Esophagus squamous epithelium (tissue), 5 donors: ENCODE measurements at regions not wholly inside any gene's neighbourhood (a gene's known extent, or its start where the extent isn't known, plus 50 kb on each side); places are given as distances from the start of the nearest gene placed in this dataset.

ENCODE experiments used
- DNase-seq: peaks from one replicate; lab custom pipeline; 2025; lab: John Stamatoyannopoulos, UW
- H3K27ac ChIP-seq, 4 donors: fragments of 200-600 bp; sonication (generic); one replicate each; pipeline ENCODE4 v1.5.1; 2016 to 2019; ENCODE audit warnings: mild to moderate bottlenecking in 1 of 4
- H3K27me3 ChIP-seq, 4 donors: fragments of 200-600 bp; sonication (generic); 1 replicate in 3 of 4; 2 replicates in 1 of 4; pipeline versions ENCODE4 v1.5.1 to v1.6.0; 2017 to 2021; ENCODE audit warnings: antibody characterized with exemption in 1 of 4
- H3K36me3 ChIP-seq, 3 donors: fragments of 200-600 bp; sonication (generic); one replicate each; pipeline ENCODE4 v1.5.1; 2016 to 2019
- H3K4me1 ChIP-seq, 3 donors: fragments of 200-600 bp; sonication (generic); one replicate each; pipeline ENCODE4 v1.5.1; 2017 to 2019
- H3K4me3 ChIP-seq, 4 donors: fragments of 200-600 bp; sonication (generic); 1 replicate in 3 of 4; 2 replicates in 1 of 4; pipeline ENCODE4 v1.5.1; 2016 to 2019; ENCODE audit warnings: mild to moderate bottlenecking in 2 of 4, moderate library complexity in 1 of 4
- H3K9me3 ChIP-seq, 3 donors: fragments of 200-600 bp; sonication (generic); one replicate each; pipeline ENCODE4 v1.5.1; 2016 to 2019
- POLR2A ChIP-seq, 4 donors: fragments of 450-650 bp; IDR thresholded peaks; one replicate each; pipeline ENCODE4 v1.6.1; 2017; ENCODE audit warnings: antibody characterized with exemption in 4 of 4, mild to moderate bottlenecking in 4 of 4, moderate library complexity in 3 of 4
- WGBS, 2 donors: methylation state at CpG; one replicate each; pipeline ENCODE4 v1.1.5; 2018; 5-methylcytosine and 5-hydroxymethylcytosine counted together
- intact Hi-C: fragments of 100-400 bp; cut with DNase I; formaldehyde crosslinking; loops from one replicate; pipeline ENCODE4 v1.15.0; 2022
- TF ChIP-seq, protein P1 (sequence below), 6 experiments: fragments of 450-650 bp in 4 of 6; fragments of 200-600 bp in 2 of 6; sonication (generic) in 2 of 6; IDR thresholded peaks; one replicate each; pipeline ENCODE4 v1.5.1; 2016 to 2019; ENCODE audit warnings: antibody characterized with exemption in 6 of 6, mild to moderate bottlenecking in 4 of 6, moderate library complexity in 4 of 6
- donor health status: DM: yes; HTN: yes; CAD: no.

DNA sequence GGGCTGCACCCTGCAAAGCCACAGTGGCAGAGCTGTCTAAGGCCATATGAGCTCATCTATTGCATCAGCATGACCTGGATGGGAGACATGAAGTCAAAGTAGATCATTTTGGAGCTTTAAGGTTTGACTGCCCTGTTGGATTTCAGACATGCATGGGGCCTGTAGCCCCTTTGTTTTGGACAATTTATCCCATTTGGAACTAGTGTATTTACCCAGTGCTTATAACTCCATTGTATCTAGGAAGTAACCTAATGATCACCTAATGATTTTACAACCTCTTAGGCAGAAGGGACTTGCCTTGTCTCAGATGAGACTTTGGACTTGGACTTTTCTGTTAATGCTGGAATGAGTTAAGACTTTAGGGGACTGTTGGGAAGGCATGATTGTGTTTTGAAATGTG lies 575.4 kb downstream of the EPM2A start:
- DNase-seq = no peak
- H3K36me3 ChIP-seq = no peaks in the 10 kb centered on the region
- H3K4me1 ChIP-seq = no peaks in the 10 kb centered on the region
- intact Hi-C loops = no loop called here
- no peak overlapping the region for H3K4me3 ChIP-seq
- no peaks in the 10 kb centered on the region for H3K27me3 ChIP-seq
- H3K9me3 ChIP-seq = peaks cover 0 to 22% (median 16%) of the 10 kb centered on the region in 3 donors
- H3K27ac ChIP-seq = no peak overlapping the region
- no peak for TF ChIP-seq POLR2A (IDR thresholded peaks at IDR 0.05)
- TF ChIP-seq, protein P1, sequence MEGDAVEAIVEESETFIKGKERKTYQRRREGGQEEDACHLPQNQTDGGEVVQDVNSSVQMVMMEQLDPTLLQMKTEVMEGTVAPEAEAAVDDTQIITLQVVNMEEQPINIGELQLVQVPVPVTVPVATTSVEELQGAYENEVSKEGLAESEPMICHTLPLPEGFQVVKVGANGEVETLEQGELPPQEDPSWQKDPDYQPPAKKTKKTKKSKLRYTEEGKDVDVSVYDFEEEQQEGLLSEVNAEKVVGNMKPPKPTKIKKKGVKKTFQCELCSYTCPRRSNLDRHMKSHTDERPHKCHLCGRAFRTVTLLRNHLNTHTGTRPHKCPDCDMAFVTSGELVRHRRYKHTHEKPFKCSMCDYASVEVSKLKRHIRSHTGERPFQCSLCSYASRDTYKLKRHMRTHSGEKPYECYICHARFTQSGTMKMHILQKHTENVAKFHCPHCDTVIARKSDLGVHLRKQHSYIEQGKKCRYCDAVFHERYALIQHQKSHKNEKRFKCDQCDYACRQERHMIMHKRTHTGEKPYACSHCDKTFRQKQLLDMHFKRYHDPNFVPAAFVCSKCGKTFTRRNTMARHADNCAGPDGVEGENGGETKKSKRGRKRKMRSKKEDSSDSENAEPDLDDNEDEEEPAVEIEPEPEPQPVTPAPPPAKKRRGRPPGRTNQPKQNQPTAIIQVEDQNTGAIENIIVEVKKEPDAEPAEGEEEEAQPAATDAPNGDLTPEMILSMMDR (IDR thresholded peaks at IDR 0.05) = no peak

DNA sequence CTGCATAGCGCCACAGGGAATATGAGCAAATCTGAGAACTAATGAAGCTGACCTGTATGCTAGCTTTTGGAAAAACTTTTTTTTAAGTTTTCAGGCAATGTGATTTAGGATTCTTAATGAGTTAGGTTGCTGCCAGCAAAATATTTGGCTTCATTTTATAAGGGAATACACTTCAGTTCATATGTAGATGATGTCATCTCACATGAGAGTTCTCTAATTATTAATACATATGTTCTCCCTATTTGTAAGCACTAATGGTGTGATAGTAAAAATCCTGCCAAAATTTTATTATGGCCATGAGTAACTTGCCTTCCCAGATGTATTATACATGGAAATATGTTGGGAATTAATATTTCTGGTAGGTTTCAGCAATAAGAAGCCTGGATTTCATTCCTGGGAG lies 573.8 kb downstream of the EPM2A start:
- Histone ChIP-seq H3K4me1 (no peaks in the 10 kb centered on the region), H3K36me3 (no peaks in the 10 kb centered on the region), H3K27ac (no peak overlapping the region), H3K9me3 (peaks cover 0 to 22% (median 16%) of the 10 kb centered on the region in 3 donors), H3K27me3 (no peaks in the 10 kb centered on the region), H3K4me3 (no peak overlapping the region)
- WGBS, 2 donors = 88 to 100% methylated on average over 1 of the region's 1 CpG
- intact Hi-C loops = no loop called here
- TF ChIP-seq POLR2A (IDR thresholded peaks at IDR 0.05) = no peak
- TF ChIP-seq, protein P1 (IDR thresholded peaks at IDR 0.05) = no peak
- DNase-seq = no peak

DNA sequence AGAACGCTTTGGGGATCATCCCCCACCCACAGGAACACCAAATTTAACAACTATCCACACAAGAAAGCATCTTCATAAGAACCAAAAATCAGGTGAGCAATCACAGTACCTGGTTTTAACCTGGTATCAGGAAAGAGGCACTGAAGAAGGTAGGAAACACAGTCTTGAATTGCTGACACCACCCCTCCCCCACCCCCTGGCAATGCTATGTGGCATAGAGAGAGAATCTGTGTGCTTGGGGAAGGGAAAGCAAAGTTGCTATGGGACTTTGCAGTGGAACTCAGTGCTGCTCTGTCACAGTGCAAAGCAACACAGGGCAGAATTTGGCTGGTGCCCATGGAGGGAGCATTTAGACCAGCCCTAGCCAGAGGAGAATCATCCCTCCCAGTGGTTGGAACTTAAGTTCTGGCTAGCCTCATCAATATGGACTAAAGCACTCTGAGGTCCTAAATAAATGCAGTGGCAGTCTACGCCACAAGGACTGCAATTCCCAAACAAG lies 565.5 kb downstream of the EPM2A start:
- WGBS, 2 donors = 78 to 79% methylated on average over 2 of the region's 2 CpGs

DNA sequence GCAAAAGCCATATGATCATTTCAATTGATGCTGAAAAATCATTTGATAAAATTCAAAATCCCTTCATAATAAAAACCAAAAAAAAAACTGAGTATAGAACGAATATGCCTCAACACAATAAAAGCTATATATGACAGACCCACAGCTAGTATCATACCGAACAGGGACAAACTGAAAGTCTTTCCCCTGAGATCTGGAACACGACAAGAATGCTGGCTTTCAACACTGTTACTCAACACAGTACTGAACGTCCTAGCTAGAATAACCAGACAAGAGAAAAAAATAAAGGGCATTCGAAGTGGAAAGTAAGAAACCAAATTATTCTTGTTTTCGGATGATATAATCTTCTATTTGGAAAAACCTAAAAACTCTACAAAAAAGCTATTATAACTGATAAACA lies 559.9 kb downstream of the EPM2A start:
- no peak overlapping the region for H3K27ac ChIP-seq
- no peak for DNase-seq
- peaks cover 0 to 11% (median 5%) of the 10 kb centered on the region in 3 donors for H3K9me3 ChIP-seq
- intact Hi-C loops = no loop called here
- WGBS, 2 donors = 71 to 78% methylated on average over 6 of the region's 6 CpGs
- H3K4me1 ChIP-seq = no peaks in the 10 kb centered on the region
- no peaks in the 10 kb centered on the region for H3K36me3 ChIP-seq
- TF ChIP-seq POLR2A (IDR thresholded peaks at IDR 0.05) = no peak
- TF ChIP-seq, protein P1 (IDR thresholded peaks at IDR 0.05) = no peak
- no peaks in the 10 kb centered on the region for H3K27me3 ChIP-seq
- no peak overlapping the region for H3K4me3 ChIP-seq

More for the DNA sequence above, 565.5 kb downstream of the EPM2A start:
- DNase-seq = no peak
- TF ChIP-seq POLR2A (IDR thresholded peaks at IDR 0.05) = no peak
- TF ChIP-seq, protein P1 (IDR thresholded peaks at IDR 0.05) = no peak
- H3K9me3 ChIP-seq = no peaks in the 10 kb centered on the region
- H3K36me3 ChIP-seq = no peaks in the 10 kb centered on the region
- no peak overlapping the region for H3K27ac ChIP-seq
- H3K4me1 ChIP-seq = no peaks in the 10 kb centered on the region
- intact Hi-C loops = no loop called here
- no peaks in the 10 kb centered on the region for H3K27me3 ChIP-seq
- H3K4me3 ChIP-seq = no peak overlapping the region

DNA sequence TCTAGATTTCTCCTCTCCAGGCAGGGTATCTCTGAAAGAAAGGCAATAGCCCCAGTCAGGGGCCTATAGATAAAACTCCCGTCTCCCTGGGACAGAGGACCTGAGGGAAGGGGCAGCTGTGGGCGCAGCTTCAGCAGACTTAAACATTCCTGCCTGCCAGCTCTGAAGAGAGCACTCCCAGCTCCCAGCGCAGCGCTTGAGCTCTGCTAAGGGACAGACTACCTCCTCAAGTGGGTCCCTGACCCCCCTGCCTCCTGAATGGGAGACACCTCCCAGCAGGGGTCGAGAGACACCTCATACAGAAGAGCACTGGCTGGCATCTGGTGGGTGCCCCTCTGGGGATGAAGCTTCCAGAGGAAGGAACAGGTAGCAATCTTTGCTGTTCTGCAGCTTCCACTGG lies 556.9 kb downstream of the EPM2A start:
- 65 to 86% methylated on average over 2 to 5 of the region's 5 CpGs for WGBS, 2 donors
- no peak for DNase-seq
- no peak overlapping the region for H3K4me3 ChIP-seq
- intact Hi-C loops = no loop called here
- peaks cover 0 to 11% (median 5%) of the 10 kb centered on the region in 3 donors for H3K9me3 ChIP-seq
- TF ChIP-seq, protein P1 (IDR thresholded peaks at IDR 0.05) = no peak
- TF ChIP-seq POLR2A (IDR thresholded peaks at IDR 0.05) = no peak
- H3K27ac ChIP-seq = no peak overlapping the region
- no peaks in the 10 kb centered on the region for H3K27me3 ChIP-seq
- H3K36me3 ChIP-seq = no peaks in the 10 kb centered on the region
- H3K4me1 ChIP-seq = no peaks in the 10 kb centered on the region
